ENCODE measurements at regions not wholly inside any gene's neighbourhood (a gene's known extent, or its start where the extent isn't known, plus 50 kb on each side); places are given as distances from the start of the nearest gene placed in this dataset.

DNA sequence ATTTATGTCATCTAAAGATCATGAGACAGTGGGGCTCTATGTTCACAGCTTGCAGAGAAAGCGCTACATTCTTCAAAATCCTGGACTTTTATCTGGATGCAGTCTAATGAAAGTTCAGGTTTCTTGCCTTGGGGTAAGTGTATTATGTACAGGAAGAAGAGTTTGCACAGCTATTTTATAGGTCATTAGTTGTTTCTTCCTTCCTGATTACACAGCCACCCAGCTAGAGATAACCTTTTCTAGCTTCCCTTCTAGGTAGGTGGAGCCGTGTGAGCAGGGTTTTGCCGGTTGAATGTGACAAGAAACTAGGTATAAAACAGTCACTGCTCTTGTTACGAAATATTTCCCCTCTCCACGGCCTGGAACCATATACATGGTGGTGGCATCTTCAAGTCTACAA lies 800.8 kb upstream of the SOX11 start:
- Histone ChIP-seq H3K9me3 (ENCODE audit: control insufficient read depth in 2 of 2, insufficient read depth in 1 of 2, low read length in 1 of 2) (no peaks in the 10 kb centered on the region), H3K27me3 (ENCODE audit: control insufficient read depth in 2 of 2, insufficient read depth in 1 of 2, low read length in 1 of 2) (no peaks in the 10 kb centered on the region), H3K4me1 (ENCODE audit: control insufficient read depth in 2 of 2, insufficient read depth in 2 of 2, low read length in 2 of 2) (no peaks in the 10 kb centered on the region), H3K36me3 (ENCODE audit: control insufficient read depth in 2 of 2, insufficient read depth in 2 of 2, low read length in 1 of 2) (no peaks in the 10 kb centered on the region), H3K27ac (ENCODE audit: low read depth in 1 of 2, low read length in 1 of 2) (no peak overlapping the region), H3K4me3 (ENCODE audit: low read length in 2 of 2) (no peak overlapping the region)
- WGBS = 54% methylated on average over 5 of the region's 5 CpGs
- DNase-seq (ENCODE audit: low read depth in 6 of 9, low spot score in 9 of 9) = no peak

DNA sequence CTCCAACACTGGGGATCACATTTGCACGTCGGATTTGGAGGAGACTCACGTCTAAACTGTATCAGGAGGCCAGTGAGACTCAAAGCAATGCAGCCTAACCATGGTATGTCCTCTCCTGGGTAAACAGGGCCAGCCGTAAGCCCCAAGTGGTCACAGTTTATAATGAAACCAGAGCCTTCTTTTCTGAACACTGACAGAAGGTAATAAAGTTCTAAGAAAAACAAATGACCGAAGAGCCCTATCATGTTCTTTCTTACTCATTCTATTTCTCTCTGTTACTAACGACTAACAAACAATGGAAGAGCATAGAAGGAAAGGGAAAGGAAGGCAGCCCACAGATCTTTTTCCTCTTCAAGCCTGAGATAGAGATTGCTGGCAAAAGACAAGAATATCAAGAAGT lies 796.8 kb upstream of the SOX11 start:
- Histone ChIP-seq H3K36me3 (ENCODE audit: control insufficient read depth in 2 of 2, insufficient read depth in 2 of 2, low read length in 1 of 2) (no peaks in the 10 kb centered on the region), H3K27ac (ENCODE audit: low read depth in 1 of 2, low read length in 1 of 2) (no peak overlapping the region), H3K4me1 (ENCODE audit: control insufficient read depth in 2 of 2, insufficient read depth in 2 of 2, low read length in 2 of 2) (no peaks in the 10 kb centered on the region), H3K9me3 (ENCODE audit: control insufficient read depth in 2 of 2, insufficient read depth in 1 of 2, low read length in 1 of 2) (no peaks in the 10 kb centered on the region), H3K4me3 (ENCODE audit: low read length in 2 of 2) (no peak overlapping the region), H3K27me3 (ENCODE audit: control insufficient read depth in 2 of 2, insufficient read depth in 1 of 2, low read length in 1 of 2) (no peaks in the 10 kb centered on the region)
- WGBS = 42% methylated on average over 6 of the region's 6 CpGs
- DNase-seq (ENCODE audit: low read depth in 6 of 9, low spot score in 9 of 9) = no peak

DNA sequence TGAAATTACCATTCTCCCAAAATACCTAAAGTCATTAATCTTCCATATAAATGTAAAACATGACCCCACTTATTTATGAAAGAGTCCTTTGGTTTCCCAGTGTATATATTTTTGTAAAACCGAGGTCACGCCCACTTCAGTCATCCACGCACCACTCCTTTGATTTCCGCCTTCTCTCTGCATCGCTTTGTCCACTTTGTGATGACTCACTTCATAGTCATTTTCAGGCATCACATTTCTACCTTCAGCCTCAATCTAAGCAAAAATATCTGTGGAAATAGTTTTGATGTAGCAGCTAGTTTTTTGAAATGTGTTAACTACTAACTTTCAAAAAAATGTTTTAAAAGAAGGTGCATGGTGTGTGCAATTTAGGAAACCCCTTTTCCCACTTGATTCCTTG lies 793.5 kb upstream of the SOX11 start:
- Histone ChIP-seq H3K4me1 (ENCODE audit: control insufficient read depth in 2 of 2, insufficient read depth in 2 of 2, low read length in 2 of 2) (no peaks in the 10 kb centered on the region), H3K4me3 (ENCODE audit: low read length in 2 of 2) (no peak overlapping the region), H3K36me3 (ENCODE audit: control insufficient read depth in 2 of 2, insufficient read depth in 2 of 2, low read length in 1 of 2) (no peaks in the 10 kb centered on the region), H3K27me3 (ENCODE audit: control insufficient read depth in 2 of 2, insufficient read depth in 1 of 2, low read length in 1 of 2) (no peaks in the 10 kb centered on the region), H3K27ac (ENCODE audit: low read depth in 1 of 2, low read length in 1 of 2) (no peak overlapping the region), H3K9me3 (ENCODE audit: control insufficient read depth in 2 of 2, insufficient read depth in 1 of 2, low read length in 1 of 2) (peaks cover 0 to 1% of the 10 kb centered on the region in 2 donors)
- DNase-seq (ENCODE audit: low read depth in 6 of 9, low spot score in 9 of 9) = no peak
- 94% methylated on average over 5 of the region's 5 CpGs for WGBS

DNA sequence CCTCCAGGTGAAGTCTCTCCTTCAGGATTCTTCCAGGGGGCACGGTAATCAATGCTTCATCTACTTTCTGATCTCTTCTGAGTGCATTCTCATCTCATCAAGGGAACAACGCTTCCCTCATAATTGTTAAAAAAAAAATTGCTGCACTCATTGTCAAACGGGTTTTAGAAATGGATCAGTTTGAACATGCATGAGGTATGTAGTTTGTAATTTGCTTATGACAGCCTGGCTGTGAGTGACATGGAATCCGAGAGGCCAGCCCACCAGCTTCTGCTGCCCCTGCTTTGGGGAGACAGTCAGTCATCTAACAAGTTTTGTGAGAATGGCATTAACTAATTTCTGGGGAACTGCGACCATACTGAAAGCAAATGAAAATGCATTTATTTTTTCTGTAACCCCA lies 791.9 kb upstream of the SOX11 start:
- Histone ChIP-seq H3K36me3 (ENCODE audit: control insufficient read depth in 2 of 2, insufficient read depth in 2 of 2, low read length in 1 of 2) (no peaks in the 10 kb centered on the region), H3K9me3 (ENCODE audit: control insufficient read depth in 2 of 2, insufficient read depth in 1 of 2, low read length in 1 of 2) (peaks cover 0 to 4% of the 10 kb centered on the region in 2 donors), H3K4me1 (ENCODE audit: control insufficient read depth in 2 of 2, insufficient read depth in 2 of 2, low read length in 2 of 2) (no peaks in the 10 kb centered on the region), H3K27ac (ENCODE audit: low read depth in 1 of 2, low read length in 1 of 2) (no peak overlapping the region), H3K4me3 (ENCODE audit: low read length in 2 of 2) (no peak overlapping the region), H3K27me3 (ENCODE audit: control insufficient read depth in 2 of 2, insufficient read depth in 1 of 2, low read length in 1 of 2) (no peaks in the 10 kb centered on the region)
- no peak for DNase-seq (ENCODE audit: low read depth in 6 of 9, low spot score in 9 of 9)
- 86% methylated on average over 5 of the region's 5 CpGs for WGBS

DNA sequence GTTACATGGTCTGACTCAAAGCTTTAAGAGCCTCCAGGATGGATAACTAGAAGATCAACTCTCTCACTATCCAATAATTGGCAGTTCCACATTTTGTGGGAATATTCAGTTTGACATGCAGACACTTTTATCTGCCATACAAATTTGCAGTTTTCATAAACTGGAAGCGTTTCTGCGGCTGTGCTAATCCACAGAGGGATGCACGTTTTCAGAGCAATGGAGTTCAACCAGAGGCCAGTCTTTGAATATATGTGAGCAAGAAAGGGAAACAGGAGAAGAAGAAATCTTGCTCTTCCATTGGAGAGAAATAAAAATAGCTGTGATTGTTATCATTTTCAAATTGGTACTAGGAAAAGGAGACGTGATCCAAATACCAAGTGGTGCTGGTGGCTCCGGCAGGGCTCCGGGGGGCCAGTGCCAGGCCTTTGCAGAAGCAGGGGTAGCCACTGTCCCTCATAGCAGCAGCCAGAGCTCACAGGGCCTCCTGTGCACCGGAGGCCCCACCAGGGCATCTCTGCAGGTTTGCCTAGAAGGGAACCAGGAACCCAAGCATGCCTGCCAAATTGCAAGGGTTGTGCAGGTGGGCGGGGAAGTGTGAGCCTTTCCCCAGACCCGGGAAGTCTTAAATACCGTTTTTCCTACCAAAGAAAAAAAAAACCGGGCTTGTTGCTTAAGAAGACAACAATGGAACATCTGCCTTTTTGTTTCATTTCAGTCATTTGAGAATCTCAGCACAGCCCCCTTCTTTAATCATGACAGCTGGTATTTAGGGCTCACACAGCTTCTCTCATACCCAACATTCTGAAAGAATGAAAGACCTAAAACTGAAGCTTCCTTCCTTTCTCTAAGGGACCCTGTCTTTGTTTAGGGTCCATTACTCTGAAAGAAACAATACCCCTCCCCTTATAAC lies 791.1 kb upstream of the SOX11 start:
- no peak overlapping the region for H3K4me3 ChIP-seq (ENCODE audit: low read length in 2 of 2)
- H3K36me3 ChIP-seq (ENCODE audit: control insufficient read depth in 2 of 2, insufficient read depth in 2 of 2, low read length in 1 of 2) = no peaks in the 10 kb centered on the region
- no peak overlapping the region for H3K27ac ChIP-seq (ENCODE audit: low read depth in 1 of 2, low read length in 1 of 2)
- H3K27me3 ChIP-seq (ENCODE audit: control insufficient read depth in 2 of 2, insufficient read depth in 1 of 2, low read length in 1 of 2) = no peaks in the 10 kb centered on the region
- H3K9me3 ChIP-seq (ENCODE audit: control insufficient read depth in 2 of 2, insufficient read depth in 1 of 2, low read length in 1 of 2) = peaks cover 0 to 4% of the 10 kb centered on the region in 2 donors
- DNase-seq (ENCODE audit: low read depth in 6 of 9, low spot score in 9 of 9) = no peak
- 86% methylated on average over 11 of the region's 11 CpGs for WGBS
- H3K4me1 ChIP-seq (ENCODE audit: control insufficient read depth in 2 of 2, insufficient read depth in 2 of 2, low read length in 2 of 2) = no peaks in the 10 kb centered on the region

DNA sequence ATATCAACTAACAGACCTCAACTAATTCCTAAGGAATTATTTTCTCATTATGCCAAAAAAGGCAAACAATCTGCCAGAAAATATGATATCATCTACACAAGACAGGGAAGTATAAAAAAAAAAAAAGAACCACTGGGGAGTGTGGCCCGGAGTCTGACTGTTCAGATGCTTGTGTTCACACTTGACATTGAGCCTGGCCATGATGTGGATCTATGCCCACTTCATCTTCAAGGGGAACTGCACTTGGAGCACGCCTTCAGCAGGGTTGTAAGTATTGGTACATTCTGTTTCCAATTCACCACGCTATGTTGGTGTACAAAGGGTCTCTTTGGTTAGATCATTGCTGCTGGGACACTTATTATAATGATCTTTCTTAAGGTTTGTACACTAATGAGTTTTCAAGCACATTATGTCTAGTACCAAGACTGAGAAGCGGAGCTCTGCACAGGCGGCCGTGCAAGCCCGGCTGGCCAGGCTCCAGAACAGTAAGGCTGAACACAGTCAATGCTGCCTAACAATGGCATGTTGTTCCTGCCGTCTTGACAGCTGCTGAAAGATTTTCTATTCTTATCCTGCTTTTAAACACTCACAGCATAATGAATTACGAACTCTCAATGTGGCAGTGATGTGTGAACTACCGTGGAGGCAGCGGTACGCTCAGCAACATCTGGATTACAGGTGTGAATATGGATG lies 788.4 kb upstream of the SOX11 start:
- H3K4me1 ChIP-seq (ENCODE audit: control insufficient read depth in 2 of 2, insufficient read depth in 2 of 2, low read length in 2 of 2) = no peaks in the 10 kb centered on the region
- DNase-seq (ENCODE audit: low read depth in 6 of 9, low spot score in 9 of 9) = no peak
- no peaks in the 10 kb centered on the region for H3K27me3 ChIP-seq (ENCODE audit: control insufficient read depth in 2 of 2, insufficient read depth in 1 of 2, low read length in 1 of 2)
- 65% methylated on average over 12 of the region's 12 CpGs for WGBS
- no peaks in the 10 kb centered on the region for H3K36me3 ChIP-seq (ENCODE audit: control insufficient read depth in 2 of 2, insufficient read depth in 2 of 2, low read length in 1 of 2)
- H3K4me3 ChIP-seq (ENCODE audit: low read length in 2 of 2) = no peak overlapping the region
- H3K9me3 ChIP-seq (ENCODE audit: control insufficient read depth in 2 of 2, insufficient read depth in 1 of 2, low read length in 1 of 2) = peaks cover 0 to 4% of the 10 kb centered on the region in 2 donors
- H3K27ac ChIP-seq (ENCODE audit: low read depth in 1 of 2, low read length in 1 of 2) = no peak overlapping the region

DNA sequence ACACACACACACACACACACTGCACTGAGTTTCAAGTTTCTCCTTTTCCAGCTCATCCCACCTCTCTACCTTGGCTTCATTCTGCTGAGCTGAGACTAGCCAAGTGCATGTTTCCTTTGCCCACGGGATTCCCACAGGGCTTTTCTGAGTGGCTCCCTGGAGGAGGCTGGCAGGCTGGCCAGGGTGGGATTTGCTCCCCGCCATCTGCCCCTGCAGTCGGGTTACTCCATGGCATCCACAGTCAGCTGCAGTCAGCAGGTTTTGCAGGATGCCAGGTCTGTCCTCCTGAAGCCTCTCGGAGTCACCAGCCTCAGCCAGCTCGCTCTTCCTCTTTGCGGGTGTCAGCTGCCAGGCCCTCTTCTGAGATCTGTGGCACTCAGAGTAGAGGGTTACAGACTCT lies 783.7 kb upstream of the SOX11 start:
- 87% methylated on average over 6 of the region's 6 CpGs for WGBS
- no peaks in the 10 kb centered on the region for H3K4me1 ChIP-seq (ENCODE audit: control insufficient read depth in 2 of 2, insufficient read depth in 2 of 2, low read length in 2 of 2)
- peaks cover 0 to 4% of the 10 kb centered on the region in 2 donors for H3K9me3 ChIP-seq (ENCODE audit: control insufficient read depth in 2 of 2, insufficient read depth in 1 of 2, low read length in 1 of 2)
- DNase-seq (ENCODE audit: low read depth in 6 of 9, low spot score in 9 of 9) = no peak
- no peak overlapping the region for H3K27ac ChIP-seq (ENCODE audit: low read depth in 1 of 2, low read length in 1 of 2)
- H3K36me3 ChIP-seq (ENCODE audit: control insufficient read depth in 2 of 2, insufficient read depth in 2 of 2, low read length in 1 of 2) = no peaks in the 10 kb centered on the region
- no peaks in the 10 kb centered on the region for H3K27me3 ChIP-seq (ENCODE audit: control insufficient read depth in 2 of 2, insufficient read depth in 1 of 2, low read length in 1 of 2)
- H3K4me3 ChIP-seq (ENCODE audit: low read length in 2 of 2) = no peak overlapping the region

DNA sequence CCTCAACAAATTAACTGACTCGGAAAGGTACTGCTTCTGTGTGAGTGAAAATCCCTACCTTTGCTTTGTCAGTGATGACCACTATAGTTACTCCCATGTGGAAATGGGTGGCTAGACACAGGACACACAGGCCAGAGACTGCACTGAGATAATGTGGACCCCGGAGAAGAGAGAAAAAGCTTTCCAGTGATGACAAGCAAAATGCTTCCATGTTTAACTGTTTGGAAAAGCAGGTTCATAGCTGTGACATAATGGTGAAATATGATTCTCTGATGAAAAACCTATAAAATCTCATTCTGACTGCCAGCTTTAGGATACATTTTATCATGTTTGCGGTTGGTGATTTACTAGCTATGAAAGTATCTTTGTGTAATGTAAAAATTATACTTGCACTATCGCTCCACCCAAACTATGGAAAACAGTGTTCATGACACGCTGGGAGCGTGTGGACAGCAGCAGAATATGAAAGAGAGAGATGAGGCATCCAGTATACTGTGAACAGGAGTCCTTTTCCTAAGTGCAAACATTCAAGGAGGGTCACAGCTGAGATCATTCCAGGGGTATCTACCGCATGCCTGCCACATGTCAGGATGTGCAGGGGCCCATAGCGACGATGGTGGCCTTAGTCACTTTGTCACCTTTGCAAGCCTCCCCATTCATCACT lies 782.7 kb upstream of the SOX11 start:
- no peaks in the 10 kb centered on the region for H3K9me3 ChIP-seq (ENCODE audit: control insufficient read depth in 2 of 2, insufficient read depth in 1 of 2, low read length in 1 of 2)
- 85% methylated on average over 9 of the region's 9 CpGs for WGBS
- H3K4me3 ChIP-seq (ENCODE audit: low read length in 2 of 2) = no peak overlapping the region
- DNase-seq (ENCODE audit: low read depth in 6 of 9, low spot score in 9 of 9) = no peak
- H3K27me3 ChIP-seq (ENCODE audit: control insufficient read depth in 2 of 2, insufficient read depth in 1 of 2, low read length in 1 of 2) = no peaks in the 10 kb centered on the region
- H3K27ac ChIP-seq (ENCODE audit: low read depth in 1 of 2, low read length in 1 of 2) = no peak overlapping the region
- no peaks in the 10 kb centered on the region for H3K36me3 ChIP-seq (ENCODE audit: control insufficient read depth in 2 of 2, insufficient read depth in 2 of 2, low read length in 1 of 2)
- no peaks in the 10 kb centered on the region for H3K4me1 ChIP-seq (ENCODE audit: control insufficient read depth in 2 of 2, insufficient read depth in 2 of 2, low read length in 2 of 2)

DNA sequence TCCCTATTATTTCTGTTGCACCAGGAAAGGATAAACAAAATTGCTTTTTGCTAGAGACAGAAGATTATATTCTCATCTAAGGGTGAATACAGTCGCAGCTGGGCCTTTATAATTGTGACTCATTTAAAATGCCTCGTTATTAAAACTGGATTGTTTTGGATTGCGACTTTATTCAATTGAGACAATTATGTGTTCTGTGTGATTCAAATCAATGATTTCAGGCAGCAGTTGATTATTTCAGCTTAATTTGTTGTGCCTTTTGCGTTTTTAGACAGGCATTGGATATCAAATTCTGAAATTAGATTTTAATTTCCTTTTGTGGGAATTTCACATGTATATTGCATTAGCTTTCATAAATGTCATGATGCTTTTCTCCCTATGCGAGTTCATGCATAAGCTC lies 778.1 kb upstream of the SOX11 start:
- DNase-seq (ENCODE audit: low read depth in 6 of 9, low spot score in 9 of 9) = no peak
- no peaks in the 10 kb centered on the region for H3K27me3 ChIP-seq (ENCODE audit: control insufficient read depth in 2 of 2, insufficient read depth in 1 of 2, low read length in 1 of 2)
- WGBS = 95% methylated on average over 5 of the region's 5 CpGs
- H3K4me1 ChIP-seq (ENCODE audit: control insufficient read depth in 2 of 2, insufficient read depth in 2 of 2, low read length in 2 of 2) = no peaks in the 10 kb centered on the region
- no peaks in the 10 kb centered on the region for H3K9me3 ChIP-seq (ENCODE audit: control insufficient read depth in 2 of 2, insufficient read depth in 1 of 2, low read length in 1 of 2)
- H3K27ac ChIP-seq (ENCODE audit: low read depth in 1 of 2, low read length in 1 of 2) = no peak overlapping the region
- H3K36me3 ChIP-seq (ENCODE audit: control insufficient read depth in 2 of 2, insufficient read depth in 2 of 2, low read length in 1 of 2) = no peaks in the 10 kb centered on the region
- no peak overlapping the region for H3K4me3 ChIP-seq (ENCODE audit: low read length in 2 of 2)
